DOHH2 (cell line): ENCODE measurements at regions not wholly inside any gene's neighbourhood (a gene's known extent, or its start where the extent isn't known, plus 50 kb on each side); places are given as distances from the start of the nearest gene placed in this dataset.

Source experiments
- H3F3A ChIP-seq: fragments of 200-600 bp; sonication (generic), shearing (Covaris generic); 2 replicates; pipeline ENCODE4 v1.6.0; 2016; ENCODE audit warnings: antibody characterized with exemption, mild to moderate bottlenecking; ENCODE audit not compliant: control insufficient read depth, insufficient read depth
- H3K27ac ChIP-seq: fragments of 200-600 bp; sonication (generic); 2 replicates; pipeline ENCODE4 v1.5.1; 2014; ENCODE audit warnings: low read depth, mild to moderate bottlenecking, low read length, moderate library complexity
- H3K27me3 ChIP-seq: fragments of 200-600 bp; sonication (generic); 2 replicates; pipeline ENCODE4 v1.6.1; 2014; ENCODE audit warnings: mild to moderate bottlenecking, low read length, mixed read lengths; ENCODE audit not compliant: control insufficient read depth
- H3K36me3 ChIP-seq: fragments of 200-600 bp; sonication (generic); 2 replicates; pipeline ENCODE4 v1.6.1; 2014; ENCODE audit warnings: mild to moderate bottlenecking, low read length, moderate library complexity, mixed read lengths; ENCODE audit not compliant: control insufficient read depth
- H3K4me1 ChIP-seq: fragments of 200-600 bp; sonication (generic); 2 replicates; pipeline ENCODE4 v1.6.1; 2014; ENCODE audit warnings: mild to moderate bottlenecking, low read length, mixed read lengths; ENCODE audit not compliant: control insufficient read depth
- H3K4me2 ChIP-seq: fragments of 200-600 bp; sonication (generic); 2 replicates; pipeline ENCODE4 v1.6.0; 2014; ENCODE audit warnings: mild to moderate bottlenecking, low read length, moderate library complexity
- H3K4me3 ChIP-seq: fragments of 200-600 bp; sonication (generic); 2 replicates; pipeline ENCODE4 v1.5.1; 2014; ENCODE audit warnings: mild to moderate bottlenecking, low read length, mixed read lengths
- H3K79me2 ChIP-seq: fragments of 200-600 bp; sonication (generic); 2 replicates; pipeline ENCODE4 v1.6.1; 2014; ENCODE audit warnings: mild to moderate bottlenecking, low read length, mixed read lengths; ENCODE audit not compliant: control insufficient read depth
- H3K9me2 ChIP-seq: fragments of 200-600 bp; sonication (generic); replicated peaks from 2 replicates; pipeline ENCODE4 v1.6.1; 2014; ENCODE audit warnings: mild to moderate bottlenecking, low read length, mixed read lengths; ENCODE audit not compliant: control insufficient read depth
- H3K9me3 ChIP-seq: fragments of 200-600 bp; sonication (generic); 2 replicates; pipeline ENCODE4 v1.6.1; 2014; ENCODE audit warnings: antibody characterized with exemption, low read length, mixed read lengths; ENCODE audit not compliant: control insufficient read depth, insufficient read depth
- H4K20me1 ChIP-seq: fragments of 200-600 bp; sonication (generic); 2 replicates; pipeline ENCODE4 v1.6.0; 2014; ENCODE audit warnings: low read depth, mild to moderate bottlenecking, antibody characterized with exemption, low read length, moderate library complexity; ENCODE audit not compliant: control insufficient read depth, insufficient read depth
- CTCF ChIP-seq: fragments of 200-600 bp; sonication (generic); IDR thresholded peaks from one replicate; pipeline ENCODE4 v1.5.1; 2014; ENCODE audit warnings: antibody characterized with exemption, mild to moderate bottlenecking, low read depth, low read length; ENCODE audit not compliant: poor library complexity, severe bottlenecking
- EZH2phosphoT487 ChIP-seq: fragments of 200-600 bp; sonication (generic); IDR thresholded peaks from 2 replicates; pipeline ENCODE4 v1.6.1; 2017; ENCODE audit warnings: borderline replicate concordance, mild to moderate bottlenecking, antibody characterized with exemption, low read length, moderate library complexity, mixed read lengths

- Histone ChIP-seq H3K9me2 (no peaks in the 10 kb centered on the region), H3K79me2 (no peaks in the 10 kb centered on the region), H3K9me3 (peaks cover 10% of the 10 kb centered on the region), H3K4me2 (no peak overlapping the region), H3F3A (no peaks in the 10 kb centered on the region), H4K20me1 (no peaks in the 10 kb centered on the region), H3K36me3 (no peaks in the 10 kb centered on the region), H3K4me1 (no peaks in the 10 kb centered on the region), H3K4me3 (no peak overlapping the region), H3K27ac (no peak overlapping the region), H3K27me3 (no peaks in the 10 kb centered on the region)
- TF ChIP-seq CTCF: no peak
- no peak for TF ChIP-seq EZH2phosphoT487
Observed at GRCh38 chr20:60288945-60289344, 330.7 kb downstream of the CDH26 start.

- H3K27me3 ChIP-seq: no peaks in the 10 kb centered on the region
- TF ChIP-seq CTCF (no peak), EZH2phosphoT487 (no peak)
- H3F3A ChIP-seq: no peaks in the 10 kb centered on the region
- H3K27ac ChIP-seq: no peak overlapping the region
- H3K36me3 ChIP-seq: no peaks in the 10 kb centered on the region
- H3K4me1 ChIP-seq: no peaks in the 10 kb centered on the region
- H3K4me2 ChIP-seq: no peak overlapping the region
- no peaks in the 10 kb centered on the region for H3K9me2 ChIP-seq
- H4K20me1 ChIP-seq: no peaks in the 10 kb centered on the region
- H3K9me3 ChIP-seq: peaks cover 3% of the 10 kb centered on the region
- no peak overlapping the region for H3K4me3 ChIP-seq
- H3K79me2 ChIP-seq: no peaks in the 10 kb centered on the region
Observed at GRCh38 chr20:60292001-60292520, 333.8 kb downstream of the CDH26 start.

GRCh38 chr20:60294632-60295031 lies 336.4 kb downstream of the CDH26 start:
- H3K9me3 ChIP-seq: peaks cover 3% of the 10 kb centered on the region
- no peaks in the 10 kb centered on the region for H3K9me2 ChIP-seq
- no peak overlapping the region for H3K4me2 ChIP-seq
- H4K20me1 ChIP-seq: no peaks in the 10 kb centered on the region
- H3K36me3 ChIP-seq: no peaks in the 10 kb centered on the region
- TF ChIP-seq EZH2phosphoT487: no peak
- no peak for TF ChIP-seq CTCF
- no peaks in the 10 kb centered on the region for H3F3A ChIP-seq
- no peaks in the 10 kb centered on the region for H3K79me2 ChIP-seq
- no peaks in the 10 kb centered on the region for H3K27me3 ChIP-seq
- no peaks in the 10 kb centered on the region for H3K4me1 ChIP-seq
- H3K4me3 ChIP-seq: no peak overlapping the region
- H3K27ac ChIP-seq: no peak overlapping the region

GRCh38 chr20:60295214-60295613 lies 337.0 kb downstream of the CDH26 start:
- peaks cover 3% of the 10 kb centered on the region; the same call in 1 of the 2 replicates for H3K9me3 ChIP-seq
- no peaks in the 10 kb centered on the region for H4K20me1 ChIP-seq
- H3F3A ChIP-seq: no peaks in the 10 kb centered on the region
- no peaks in the 10 kb centered on the region for H3K9me2 ChIP-seq
- no peaks in the 10 kb centered on the region for H3K4me1 ChIP-seq
- H3K79me2 ChIP-seq: no peaks in the 10 kb centered on the region
- H3K4me3 ChIP-seq: no peak overlapping the region
- H3K27me3 ChIP-seq: no peaks in the 10 kb centered on the region
- TF ChIP-seq EZH2phosphoT487 (no peak), CTCF (no peak)
- H3K36me3 ChIP-seq: no peaks in the 10 kb centered on the region
- H3K27ac ChIP-seq: no peak overlapping the region
- no peak overlapping the region for H3K4me2 ChIP-seq
